ENCODE measurements at regions not wholly inside any gene's neighbourhood (a gene's known extent, or its start where the extent isn't known, plus 50 kb on each side); places are given as distances from the start of the nearest gene placed in this dataset.

GRCh38 chr16:73993878-73994277, 302.7 kb upstream of the PSMD7 start:
- TF ChIP-seq CTCF (IDR thresholded peaks at IDR 0.05; ENCODE audit: low read depth, low read length, poor library complexity, severe bottlenecking) (no peak), EZH2phosphoT487 (IDR thresholded peaks at IDR 0.05; ENCODE audit: borderline replicate concordance, low read length) (no peak)

Data from DOHH2 (cell line).